Fibroblast of lung (primary cell): ENCODE measurements at regions not wholly inside any gene's neighbourhood (a gene's known extent, or its start where the extent isn't known, plus 50 kb on each side); places are given as distances from the start of the nearest gene placed in this dataset.

Experiments used
- CTCF ChIP-seq, 2 donors: IDR thresholded peaks in 1 of 2; conservative IDR thresholded peaks in 1 of 2; 1 replicate in 1 of 2; 2 replicates in 1 of 2; pipeline ENCODE4 v1.5.1; 2011 to 2012; ENCODE audit warnings: low read length in 2 of 2, control low read depth in 1 of 2, inconsistent platforms in 1 of 2, low read depth in 1 of 2, mild to moderate bottlenecking in 1 of 2
- EZH2 ChIP-seq: IDR thresholded peaks from 2 replicates; pipeline ENCODE4 v1.5.1; 2012; ENCODE audit warnings: low read length, control low read depth, mild to moderate bottlenecking; ENCODE audit errors: missing control alignments

- TF ChIP-seq EZH2: no peak
- no peak for TF ChIP-seq CTCF (conservative IDR thresholded peaks at IDR 0.05 in 1 of 2, IDR thresholded peaks at IDR 0.05 in 1 of 2; ENCODE audit: low read depth in 1 of 2, low read length in 2 of 2)
Measured at GRCh38 chr16:17829811-17830210, 359.1 kb upstream of the XYLT1 start.
